ENCODE measurements at regions not wholly inside any gene's neighbourhood (a gene's known extent, or its start where the extent isn't known, plus 50 kb on each side); places are given as distances from the start of the nearest gene placed in this dataset.
"Not testable (repeated sequence)": the region's sequence is repeated elsewhere in the genome, so short reads cannot be mapped to it uniquely, and the experiment has no call there.

GRCh38 chr5:86466721-86467120 is 151.0 kb upstream of the COX7C start:
- not testable (repeated sequence) for TF ChIP-seq CTCF (conservative IDR thresholded peaks at IDR 0.05; ENCODE audit: low read length); EZH2phosphoT487 (IDR thresholded peaks at IDR 0.05; ENCODE audit: borderline replicate concordance)

All from Loucy (cell line).